Lower leg skin (tissue), 3 donors: ENCODE measurements at regions not wholly inside any gene's neighbourhood (a gene's known extent, or its start where the extent isn't known, plus 50 kb on each side); places are given as distances from the start of the nearest gene placed in this dataset.

Experiments
- CTCF ChIP-seq, 3 donors: fragments of 450-650 bp; IDR thresholded peaks; one replicate each; pipeline ENCODE4 v1.5.1; 2016; ENCODE audit warnings: antibody characterized with exemption in 3 of 3, mild to moderate bottlenecking in 3 of 3, moderate library complexity in 2 of 3
- POLR2A ChIP-seq, 2 donors: fragments of 450-650 bp; IDR thresholded peaks; one replicate each; pipeline ENCODE4 v1.6.1; 2016 to 2017; ENCODE audit warnings: antibody characterized with exemption in 2 of 2, mild to moderate bottlenecking in 1 of 2, moderate library complexity in 1 of 2

DNA sequence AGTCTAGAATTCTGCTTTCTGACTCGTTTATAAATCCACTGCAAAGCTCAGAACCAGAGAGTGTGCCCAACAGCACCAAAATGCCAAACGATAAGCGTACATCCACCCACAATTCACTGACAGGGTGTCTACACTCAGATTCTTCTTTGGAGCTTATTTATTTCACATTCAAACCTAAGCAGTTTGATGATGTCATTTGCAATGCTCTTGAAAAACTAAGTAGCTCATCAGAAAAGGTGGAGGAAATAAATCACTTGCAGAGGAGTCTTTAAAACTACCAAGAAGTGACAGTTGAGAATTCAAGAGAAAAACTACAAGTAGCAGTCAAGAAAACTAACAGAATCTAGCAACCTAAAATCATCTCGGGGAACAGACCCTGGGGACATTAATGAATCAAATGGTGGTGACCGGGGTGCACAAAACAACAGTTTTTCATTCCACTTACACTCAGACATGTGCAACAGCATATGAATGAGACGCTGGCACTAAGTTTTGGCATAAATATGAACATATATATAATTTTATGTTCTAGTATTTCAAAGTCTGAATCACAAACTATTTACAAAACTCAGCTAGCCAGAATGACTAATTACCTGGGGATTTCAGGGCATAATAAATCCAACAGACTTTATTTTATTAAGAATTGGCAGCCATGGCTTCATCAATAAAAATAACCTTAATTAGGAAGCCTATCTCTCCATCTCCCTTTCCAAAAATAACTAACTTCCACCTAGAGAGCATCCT, 119.4 kb downstream of the SIPA1L2 start:
- TF ChIP-seq POLR2A (IDR thresholded peaks at IDR 0.05) (no peak), CTCF (IDR thresholded peaks at IDR 0.05) (no peak)
